Fibroblast of the aortic adventitia (primary cell): ENCODE measurements at regions not wholly inside any gene's neighbourhood (a gene's known extent, or its start where the extent isn't known, plus 50 kb on each side); places are given as distances from the start of the nearest gene placed in this dataset.

Experiments
- DNase-seq: peaks from one replicate; pipeline ENCODE4 v3.0.0-alpha.2; 2010; ENCODE audit warnings: low read depth
- H3K4me3 ChIP-seq: 2 replicates; pipeline ENCODE4 v1.5.1; 2011; ENCODE audit warnings: low read depth, mild to moderate bottlenecking, control low read depth, low read length, moderate library complexity
- CTCF ChIP-seq: IDR thresholded peaks from 2 replicates; pipeline ENCODE4 v1.5.1; 2011; ENCODE audit warnings: mild to moderate bottlenecking, low read length, control low read depth, inconsistent platforms; ENCODE audit not compliant: insufficient read depth

- H3K4me3 ChIP-seq: no peak overlapping the region
- TF ChIP-seq CTCF: no peak
- DNase-seq: no peak
Observed at GRCh38 chr1:239676522-239677273, 290.3 kb downstream of the CHRM3 start.

- no peak overlapping the region for H3K4me3 ChIP-seq
- no peak for TF ChIP-seq CTCF
- no peak for DNase-seq
Observed at GRCh38 chr1:239677362-239677761, 291.0 kb downstream of the CHRM3 start.

GRCh38 chr1:239678181-239678580 is 291.8 kb downstream of the CHRM3 start:
- no peak for TF ChIP-seq CTCF
- no peak for DNase-seq
- no peak overlapping the region for H3K4me3 ChIP-seq

- TF ChIP-seq CTCF: no peak
- DNase-seq: no peak
- H3K4me3 ChIP-seq: no peak overlapping the region
Observed at GRCh38 chr1:239682046-239682445, 295.7 kb downstream of the CHRM3 start.

- H3K4me3 ChIP-seq: no peak overlapping the region
- DNase-seq: no peak
- TF ChIP-seq CTCF: no peak
Observed at GRCh38 chr1:239682960-239683359, 296.6 kb downstream of the CHRM3 start.

- H3K4me3 ChIP-seq: no peak overlapping the region
- no peak for TF ChIP-seq CTCF
- no peak for DNase-seq
Observed at GRCh38 chr1:239686386-239686785, 300.0 kb downstream of the CHRM3 start.

GRCh38 chr1:239696317-239696716 is 309.9 kb downstream of the CHRM3 start:
- TF ChIP-seq CTCF: no peak
- no peak overlapping the region for H3K4me3 ChIP-seq
- no peak for DNase-seq
